ENCODE measurements at regions not wholly inside any gene's neighbourhood (a gene's known extent, or its start where the extent isn't known, plus 50 kb on each side); places are given as distances from the start of the nearest gene placed in this dataset.
"Not testable (repeated sequence)": the region's sequence is repeated elsewhere in the genome, so short reads cannot be mapped to it uniquely, and the experiment has no call there.

GRCh38 chr12:37441371-37441770, 875.2 kb upstream of the ALG10B start:
- not testable (repeated sequence) for DNase-seq (ENCODE audit: low read depth)

- DNase-seq (ENCODE audit: low read depth): not testable (repeated sequence)
Measured at GRCh38 chr12:37455646-37456045, 860.9 kb upstream of the ALG10B start.

- DNase-seq (ENCODE audit: low read depth): not testable (repeated sequence)
Measured at GRCh38 chr12:37497939-37498338, 818.6 kb upstream of the ALG10B start.

- DNase-seq (ENCODE audit: low read depth): not testable (repeated sequence)
Measured at GRCh38 chr12:37510256-37510655, 806.3 kb upstream of the ALG10B start.

GRCh38 chr12:37540581-37540980, 776.0 kb upstream of the ALG10B start:
- not testable (repeated sequence) for DNase-seq (ENCODE audit: low read depth)

- DNase-seq (ENCODE audit: low read depth): no peak
Measured at GRCh38 chr12:37541356-37541755, 775.2 kb upstream of the ALG10B start.

- DNase-seq (ENCODE audit: low read depth): no peak
Measured at GRCh38 chr12:37543131-37543965, 773.2 kb upstream of the ALG10B start.

GRCh38 chr12:37543966-37544668, 772.5 kb upstream of the ALG10B start:
- no peak for DNase-seq (ENCODE audit: low read depth)

- not testable (repeated sequence) for DNase-seq (ENCODE audit: low read depth)
Measured at GRCh38 chr12:37544669-37545330, 771.8 kb upstream of the ALG10B start.

GRCh38 chr12:37545759-37546158, 770.8 kb upstream of the ALG10B start:
- no peak for DNase-seq (ENCODE audit: low read depth)

GRCh38 chr12:37546206-37546605, 770.4 kb upstream of the ALG10B start:
- DNase-seq (ENCODE audit: low read depth): no peak

GRCh38 chr12:37546901-37547475, 769.6 kb upstream of the ALG10B start:
- no peak for DNase-seq (ENCODE audit: low read depth)

- peak; percentile 6 for DNase-seq (ENCODE audit: low read depth)
Measured at GRCh38 chr12:37547611-37548010, 769.0 kb upstream of the ALG10B start.

GRCh38 chr12:37548266-37548805, 768.2 kb upstream of the ALG10B start:
- DNase-seq (ENCODE audit: low read depth): no peak

- DNase-seq (ENCODE audit: low read depth): not testable (repeated sequence)
Measured at GRCh38 chr12:37556957-37557356, 759.6 kb upstream of the ALG10B start.

GRCh38 chr12:37565112-37565511, 751.5 kb upstream of the ALG10B start:
- DNase-seq (ENCODE audit: low read depth): no peak

GRCh38 chr12:37570547-37570946, 746.0 kb upstream of the ALG10B start:
- DNase-seq (ENCODE audit: low read depth): not testable (repeated sequence)
